GM12878 (cell line): ENCODE measurements at regions not wholly inside any gene's neighbourhood (a gene's known extent, or its start where the extent isn't known, plus 50 kb on each side); places are given as distances from the start of the nearest gene placed in this dataset.

ENCODE experiments used
- ATAC-seq: fragments of 200-7000 bp; cut with Tn5 transposase; 3 replicates; pipeline ENCODE4 v1.9.1; 2020; ENCODE audit warnings: mild to moderate bottlenecking, moderate library complexity
- BruUV-seq: library from RNA; stranded (reverse); fragments of 400-500 nt; replicated peaks from 2 replicates; lab custom pipeline; 2021; lab: Mats Ljungman, UMichigan
- CTCF ChIA-PET: fragments of 300-600 bp; sonication (Branson Sonifier 250); formaldehyde crosslinking; extraction: SDS; loops from one replicate; lab custom pipeline; 2021; ENCODE audit warnings: inconsistent platforms; lab: Yijun Ruan, JAX
- POLR2A ChIA-PET: fragments of 350-600 bp; formaldehyde crosslinking; extraction: SDS; loops from one replicate; lab custom pipeline; 2021; ENCODE audit warnings: inconsistent platforms; lab: Charles Lee
- RAD21 ChIA-PET: fragments of 300-600 bp; sonication (Branson Sonifier 250); formaldehyde crosslinking; loops from one replicate; lab custom pipeline; 2023; ENCODE audit warnings: antibody characterized with exemption; ENCODE audit not compliant: unreplicated experiment; lab: Charles Lee
- SMC1A ChIA-PET: fragments of 300-600 bp; sonication (Branson Sonifier 250); formaldehyde crosslinking; loops from one replicate; lab custom pipeline; 2023; ENCODE audit not compliant: unreplicated experiment, uncharacterized antibody; lab: Charles Lee
- DNase-seq: peaks from one replicate; pipeline ENCODE4 v3.0.0-alpha.2; 2011; ENCODE audit warnings: low read depth, low spot score
- FAIRE-seq: peaks from 3 replicates; lab custom pipeline; 2011; peaks lifted over from hg19 to GRCh38; lab: Jason Lieb, UNC
- H2AFZ ChIP-seq: 2 replicates; pipeline ENCODE4 v1.6.0; 2011; ENCODE audit warnings: low read depth, low read length, control low read depth; ENCODE audit not compliant: control insufficient read depth
- H3K27ac ChIP-seq: 2 replicates; pipeline ENCODE4 v1.5.1; 2011; ENCODE audit warnings: control low read depth; ENCODE audit not compliant: control insufficient read depth, insufficient read depth
- H3K27me3 ChIP-seq, 2 experiments: replicated peaks in 1 of 2; 2 replicates each; pipeline versions ENCODE4 v1.6.0 to v1.6.1; 2011; ENCODE audit warnings: low read length in 1 of 2; ENCODE audit not compliant: control insufficient read depth in 2 of 2, insufficient read depth in 2 of 2
- H3K36me3 ChIP-seq, 2 experiments: 2 replicates each; pipeline ENCODE4 v1.5.1; 2011; ENCODE audit warnings: low read length in 1 of 2; ENCODE audit not compliant: control insufficient read depth in 2 of 2, insufficient read depth in 2 of 2
- H3K4me1 ChIP-seq: 2 replicates; pipeline ENCODE4 v1.6.1; 2011; ENCODE audit warnings: mild to moderate bottlenecking, low read length, moderate library complexity, mixed read lengths; ENCODE audit not compliant: control insufficient read depth, insufficient read depth
- H3K4me2 ChIP-seq: 2 replicates; pipeline ENCODE4 v1.6.0; 2011; ENCODE audit warnings: control low read depth; ENCODE audit not compliant: control insufficient read depth, insufficient read depth
- H3K4me3 ChIP-seq: fragments of 200-600 bp; sonication (generic); 2 replicates; pipeline ENCODE4 v1.5.1; 2016
- H3K79me2 ChIP-seq: 2 replicates; pipeline ENCODE4 v1.6.0; 2011; ENCODE audit warnings: low read length; ENCODE audit not compliant: control insufficient read depth, insufficient read depth
- H3K9ac ChIP-seq: 2 replicates; pipeline ENCODE4 v1.8.0; 2011; ENCODE audit warnings: low read length, control low read depth, mixed read lengths; ENCODE audit not compliant: control insufficient read depth, insufficient read depth
- H3K9me3 ChIP-seq: replicated peaks from 3 replicates; pipeline ENCODE4 v1.5.1; 2011; ENCODE audit warnings: mild to moderate bottlenecking, low read length; ENCODE audit not compliant: control insufficient read depth, insufficient read depth
- H4K20me1 ChIP-seq: 2 replicates; pipeline ENCODE4 v1.6.0; 2011; ENCODE audit not compliant: control insufficient read depth, insufficient read depth
- BHLHE40 ChIP-seq, 2 experiments: fragments of 450-650 bp in 1 of 2; IDR thresholded peaks; 2 replicates each; pipeline ENCODE4 v1.6.1; 2011 to 2017; ENCODE audit warnings: low read depth in 2 of 2, borderline replicate concordance in 1 of 2, improper control_type of control experiment in 1 of 2, low read length in 1 of 2, mild to moderate bottlenecking in 1 of 2
- CEBPZ ChIP-seq: fragments of 150-350 bp; IDR thresholded peaks from 2 replicates; pipeline ENCODE4 v1.6.1; 2016; ENCODE audit warnings: low read depth, low read length
- FOXM1 ChIP-seq: IDR thresholded peaks from 2 replicates; pipeline ENCODE4 v1.6.1; 2012; ENCODE audit warnings: low read depth, mild to moderate bottlenecking, inconsistent platforms, low read length, moderate library complexity
- KAT2A ChIP-seq: conservative IDR thresholded peaks from 2 replicates; pipeline ENCODE4 v1.6.1; 2011; ENCODE audit warnings: low read depth, low read length; ENCODE audit not compliant: control insufficient read depth
- KLF5 ChIP-seq: fragments of 450-650 bp; IDR thresholded peaks from 2 replicates; pipeline ENCODE4 v1.6.1; 2014; ENCODE audit warnings: mild to moderate bottlenecking; ENCODE audit not compliant: partially characterized antibody
- MXI1 ChIP-seq: fragments of 150-350 bp; IDR thresholded peaks from 2 replicates; pipeline ENCODE4 v1.6.1; 2011; ENCODE audit warnings: low read depth, mild to moderate bottlenecking, inconsistent platforms, low read length, improper control_type of control experiment
- MYB ChIP-seq: fragments of 150-350 bp; IDR thresholded peaks from 2 replicates; pipeline ENCODE4 v1.6.1; 2014; ENCODE audit warnings: mild to moderate bottlenecking, low read depth, low read length, borderline replicate concordance
- POU2F2 ChIP-seq: IDR thresholded peaks from 3 replicates; pipeline ENCODE4 v1.6.1; 2011; ENCODE audit warnings: low read depth, mild to moderate bottlenecking, low read length, borderline replicate concordance
- RAD21 ChIP-seq: IDR thresholded peaks from 2 replicates; pipeline ENCODE4 v1.6.1; 2011; ENCODE audit warnings: mild to moderate bottlenecking, low read depth, low read length, moderate library complexity; ENCODE audit not compliant: insufficient read depth
- RCOR1 ChIP-seq: conservative IDR thresholded peaks from 2 replicates; pipeline ENCODE4 v1.6.1; 2012; ENCODE audit warnings: low read depth, low read length, improper control_type of control experiment
- RUNX3 ChIP-seq: IDR thresholded peaks from 2 replicates; pipeline ENCODE4 v1.6.1; 2012; ENCODE audit warnings: low read length, inconsistent platforms
- STAT1 ChIP-seq: fragments of 450-650 bp; conservative IDR thresholded peaks from 2 replicates; pipeline ENCODE4 v1.6.1; 2014; ENCODE audit warnings: antibody characterized with exemption, mild to moderate bottlenecking
- TCF12 ChIP-seq: IDR thresholded peaks from 2 replicates; pipeline ENCODE4 v1.6.1; 2011; ENCODE audit warnings: low read depth, mild to moderate bottlenecking, low read length
- WRNIP1 ChIP-seq: IDR thresholded peaks from 2 replicates; pipeline ENCODE4 v1.6.1; 2011; ENCODE audit warnings: low read depth, low read length, improper control_type of control experiment, borderline replicate concordance
- ZNF24 ChIP-seq: fragments of 450-650 bp; IDR thresholded peaks from 2 replicates; pipeline ENCODE4 v1.6.1; 2017; ENCODE audit warnings: antibody characterized with exemption, mild to moderate bottlenecking
- ZNF274 ChIP-seq: IDR thresholded peaks from one replicate; pipeline ENCODE4 v1.8.0; 2011; ENCODE audit not compliant: insufficient read length, insufficient read depth
- WGBS: methylation state at CpG from one replicate; pipeline ENCODE4 v1.1.6; 2016; ENCODE audit warnings: low lambda C conversion rate; ENCODE audit not compliant: insufficient replicate concordance, insufficient coverage; ENCODE audit errors: missing lambda C conversion rate; 5-methylcytosine and 5-hydroxymethylcytosine counted together
- in situ Hi-C: fragments of 300-500 bp; cut with MboI; formaldehyde crosslinking; loops from 9 replicates; pipeline ENCODE4 v1.14.3; 2018; ENCODE audit warnings: mixed read lengths
- intact Hi-C: fragments of 100-400 bp; cut with micrococcal nuclease; formaldehyde crosslinking; loops from one replicate; pipeline ENCODE4 v1.14.2; 2022; ENCODE audit not compliant: unreplicated experiment
- TF ChIP-seq, protein P1 (sequence below): IDR thresholded peaks from 2 replicates; pipeline ENCODE4 v1.6.1; 2012; ENCODE audit warnings: low read depth, low read length, improper control_type of control experiment

- TF ChIP-seq BHLHE40 (IDR thresholded peaks at IDR 0.05; ENCODE audit: borderline replicate concordance in 1 of 2, low read depth in 2 of 2, low read length in 1 of 2), result no peak
Observed at GRCh38 chr17:71399649-71400048, 721.2 kb upstream of the SOX9 start (continued).

DNA sequence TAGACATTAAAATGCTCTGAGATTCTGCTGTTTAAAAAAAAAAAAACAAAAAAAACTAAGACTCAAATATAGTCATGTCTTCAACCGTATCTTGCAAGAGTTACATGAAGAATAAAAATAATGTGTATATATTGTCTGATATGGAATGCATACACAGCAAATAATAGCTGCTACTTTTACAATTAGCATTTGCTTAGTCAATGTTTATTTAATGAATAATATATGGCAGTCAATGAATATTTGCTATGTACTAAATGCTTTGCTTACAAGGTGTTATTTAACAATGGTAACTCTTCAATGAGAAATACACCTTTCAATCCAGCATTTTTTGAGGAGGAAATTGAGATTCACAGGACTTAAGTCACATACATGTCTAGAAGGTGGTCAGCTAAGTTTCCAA lies 718.8 kb upstream of the SOX9 start:
- 0% methylated on average over 1 of the region's 1 CpG for WGBS
- in situ Hi-C loops (no loop called here), intact Hi-C loops (no loop called here)
- CTCF ChIA-PET, result interaction anchor here (0.6 kb wide), 1 partner anchor 1405 kb away, joined by 3 read pairs; no protein-coding TSS in a partner anchor
- H3K4me2 ChIP-seq, result no peak overlapping the region
- H3K4me3 ChIP-seq, result no peak overlapping the region
- no peak overlapping the region for H3K9ac ChIP-seq
- no TSS peak for BruUV-seq
- H3K27me3 ChIP-seq, result no peaks in the 10 kb centered on the region
- H2AFZ ChIP-seq, result no peak overlapping the region
- H3K9me3 ChIP-seq, result no peaks in the 10 kb centered on the region
- TF ChIP-seq POU2F2 (no peak), ZNF24 (no peak), MYB (no peak), WRNIP1 (no peak), STAT1 (no peak), CEBPZ (no peak), FOXM1 (no peak), RUNX3 (no peak), MXI1 (no peak), ZNF274 (no peak), TCF12 (no peak), RCOR1 (no peak), KLF5 (no peak), RAD21 (no peak), KAT2A (no peak)
- TF ChIP-seq, protein P1, sequence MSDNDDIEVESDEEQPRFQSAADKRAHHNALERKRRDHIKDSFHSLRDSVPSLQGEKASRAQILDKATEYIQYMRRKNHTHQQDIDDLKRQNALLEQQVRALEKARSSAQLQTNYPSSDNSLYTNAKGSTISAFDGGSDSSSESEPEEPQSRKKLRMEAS, result no peak
- RAD21 ChIA-PET, result no interaction called here
- no peak for FAIRE-seq
- SMC1A ChIA-PET, result no interaction called here
- DNase-seq, result no peak
- H3K36me3 ChIP-seq, result no peaks in the 10 kb centered on the region
- POLR2A ChIA-PET, result no interaction called here
- no peaks in the 10 kb centered on the region for H3K79me2 ChIP-seq
- no peaks in the 10 kb centered on the region for H3K4me1 ChIP-seq
- H3K27ac ChIP-seq, result no peak overlapping the region
- no peaks in the 10 kb centered on the region for H4K20me1 ChIP-seq
- no peak for ATAC-seq
